ENCODE measurements at regions not wholly inside any gene's neighbourhood (a gene's known extent, or its start where the extent isn't known, plus 50 kb on each side); places are given as distances from the start of the nearest gene placed in this dataset.

DNA sequence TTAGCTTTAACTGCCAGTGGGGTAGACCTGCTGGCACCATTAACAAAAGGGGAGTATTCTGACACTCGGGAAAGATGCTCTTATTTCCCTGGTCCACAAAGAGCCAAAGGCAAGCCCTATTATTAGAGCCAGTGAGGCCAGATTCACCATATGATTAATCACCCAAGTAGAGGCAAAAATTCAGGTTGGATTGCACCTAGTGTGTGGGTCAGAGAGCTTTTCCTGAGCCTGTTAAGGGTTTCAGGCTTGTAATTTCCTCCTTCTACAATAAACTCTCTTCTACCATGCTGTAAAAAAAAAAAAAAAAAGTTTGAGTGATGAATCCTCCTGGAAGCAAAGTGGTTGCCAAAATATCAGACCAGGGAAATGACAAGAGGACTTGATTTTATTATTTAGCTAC is 163.5 kb downstream of the MBL2 start:
- Mint-ChIP-seq H3K27me3 (ENCODE audit: low read depth) (peaks cover 10% of the 10 kb centered on the region), H3K9me3 (no peaks in the 10 kb centered on the region), H3K4me1 (peaks cover 2% of the 10 kb centered on the region), H3K27ac (no peak overlapping the region), H3K36me3 (no peaks in the 10 kb centered on the region), H3K4me3 (no peak overlapping the region)
- no peak for DNase-seq (ENCODE audit: low spot score in 2 of 2, unreplicated experiment in 2 of 2)
- TF ChIP-seq, protein P1, sequence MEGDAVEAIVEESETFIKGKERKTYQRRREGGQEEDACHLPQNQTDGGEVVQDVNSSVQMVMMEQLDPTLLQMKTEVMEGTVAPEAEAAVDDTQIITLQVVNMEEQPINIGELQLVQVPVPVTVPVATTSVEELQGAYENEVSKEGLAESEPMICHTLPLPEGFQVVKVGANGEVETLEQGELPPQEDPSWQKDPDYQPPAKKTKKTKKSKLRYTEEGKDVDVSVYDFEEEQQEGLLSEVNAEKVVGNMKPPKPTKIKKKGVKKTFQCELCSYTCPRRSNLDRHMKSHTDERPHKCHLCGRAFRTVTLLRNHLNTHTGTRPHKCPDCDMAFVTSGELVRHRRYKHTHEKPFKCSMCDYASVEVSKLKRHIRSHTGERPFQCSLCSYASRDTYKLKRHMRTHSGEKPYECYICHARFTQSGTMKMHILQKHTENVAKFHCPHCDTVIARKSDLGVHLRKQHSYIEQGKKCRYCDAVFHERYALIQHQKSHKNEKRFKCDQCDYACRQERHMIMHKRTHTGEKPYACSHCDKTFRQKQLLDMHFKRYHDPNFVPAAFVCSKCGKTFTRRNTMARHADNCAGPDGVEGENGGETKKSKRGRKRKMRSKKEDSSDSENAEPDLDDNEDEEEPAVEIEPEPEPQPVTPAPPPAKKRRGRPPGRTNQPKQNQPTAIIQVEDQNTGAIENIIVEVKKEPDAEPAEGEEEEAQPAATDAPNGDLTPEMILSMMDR (IDR thresholded peaks at IDR 0.05; ENCODE audit: unreplicated experiment), result no peak

DNA sequence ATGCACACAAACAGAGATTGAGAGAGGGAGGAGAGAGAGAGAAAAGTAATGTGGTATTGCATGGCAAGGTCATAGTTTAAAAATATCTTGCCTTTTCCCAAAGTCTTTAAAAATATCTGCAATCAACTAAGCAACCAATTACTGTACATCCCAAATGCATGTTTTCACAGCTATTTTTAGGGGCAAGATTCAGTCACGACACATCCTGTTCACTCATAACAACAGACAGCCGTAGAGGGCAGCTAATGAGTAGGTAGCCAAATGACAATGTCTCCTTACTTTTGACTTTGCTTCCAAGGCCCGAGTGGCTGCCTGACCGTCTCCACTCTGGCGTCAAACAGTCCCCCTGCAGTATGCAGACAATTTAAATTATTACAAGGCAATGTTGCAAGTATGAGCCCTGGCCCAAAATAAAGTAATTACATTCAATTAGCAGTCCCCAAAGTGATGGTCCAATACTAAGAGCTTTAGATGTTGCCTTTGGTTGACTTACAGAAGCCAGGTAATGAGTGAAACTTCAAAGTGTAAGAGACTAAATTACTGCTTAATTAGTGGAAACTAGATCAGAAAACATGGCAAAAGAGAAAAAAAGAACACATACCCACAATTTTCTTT is 162.9 kb downstream of the MBL2 start:
- Mint-ChIP-seq H3K27me3 (ENCODE audit: low read depth) (peaks cover 10% of the 10 kb centered on the region), H3K27ac (no peak overlapping the region), H3K36me3 (no peaks in the 10 kb centered on the region), H3K4me3 (no peak overlapping the region), H3K4me1 (peaks cover 2% of the 10 kb centered on the region), H3K9me3 (no peaks in the 10 kb centered on the region)
- TF ChIP-seq, protein P1 (IDR thresholded peaks at IDR 0.05; ENCODE audit: unreplicated experiment), result no peak
- DNase-seq (ENCODE audit: low spot score in 2 of 2, unreplicated experiment in 2 of 2), result no peak

DNA sequence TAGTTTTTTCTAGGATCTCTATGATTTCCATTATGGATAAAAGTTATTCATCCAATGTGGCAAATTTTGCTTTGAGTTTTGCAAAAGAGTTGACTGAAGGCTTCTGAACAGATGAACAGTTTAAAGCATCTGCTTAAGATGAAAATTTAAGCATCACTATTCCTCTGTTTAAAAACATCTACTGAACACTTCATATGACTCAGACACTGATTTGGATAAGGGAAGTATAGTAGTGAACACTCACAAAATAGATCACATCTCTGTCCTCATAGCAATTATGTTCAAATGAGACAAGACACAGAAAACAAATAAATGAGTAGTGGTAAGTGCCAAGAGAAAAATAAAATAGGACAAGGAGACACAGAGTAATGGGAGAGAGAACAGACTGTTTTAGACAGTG is 157.3 kb downstream of the MBL2 start:
- Mint-ChIP-seq H3K4me3 (no peak overlapping the region), H3K9me3 (no peaks in the 10 kb centered on the region), H3K36me3 (no peaks in the 10 kb centered on the region), H3K4me1 (peaks cover 3% of the 10 kb centered on the region), H3K27me3 (ENCODE audit: low read depth) (peaks cover 10% of the 10 kb centered on the region), H3K27ac (no peak overlapping the region)
- TF ChIP-seq, protein P1 (IDR thresholded peaks at IDR 0.05; ENCODE audit: unreplicated experiment), result no peak
- no peak for DNase-seq (ENCODE audit: low spot score in 2 of 2, unreplicated experiment in 2 of 2)

DNA sequence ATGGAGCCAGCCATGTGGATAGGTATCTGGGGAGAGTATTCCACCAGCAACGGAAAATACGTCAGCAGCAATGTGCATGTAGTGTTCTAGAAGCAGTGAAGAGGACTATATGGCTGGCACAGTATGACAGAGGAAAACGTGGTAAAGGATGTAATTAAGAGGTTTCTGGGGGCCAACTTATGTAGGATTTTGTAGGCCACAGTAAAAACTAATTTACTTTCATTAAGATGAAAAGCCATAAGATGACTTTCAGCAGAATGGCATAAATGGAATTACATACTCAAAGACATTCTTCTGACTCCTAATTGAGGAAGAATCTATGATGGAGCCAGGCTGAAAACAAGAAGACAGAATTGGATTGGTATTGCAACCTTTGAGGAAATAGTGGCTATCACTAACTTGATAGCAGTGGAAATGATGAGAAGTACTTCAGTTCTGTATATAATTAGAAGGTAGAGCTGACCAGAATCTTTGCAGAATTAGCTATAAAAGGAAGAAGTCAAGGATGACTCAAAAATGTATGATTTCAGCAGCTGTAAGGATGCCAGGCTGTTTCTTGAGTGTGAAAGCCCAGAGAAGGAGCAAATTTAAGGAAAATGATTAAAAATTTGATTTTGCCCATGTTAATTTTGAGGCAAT is 156.7 kb downstream of the MBL2 start:
- no peak overlapping the region for H3K4me3 Mint-ChIP-seq
- no peaks in the 10 kb centered on the region for H3K36me3 Mint-ChIP-seq

DNA sequence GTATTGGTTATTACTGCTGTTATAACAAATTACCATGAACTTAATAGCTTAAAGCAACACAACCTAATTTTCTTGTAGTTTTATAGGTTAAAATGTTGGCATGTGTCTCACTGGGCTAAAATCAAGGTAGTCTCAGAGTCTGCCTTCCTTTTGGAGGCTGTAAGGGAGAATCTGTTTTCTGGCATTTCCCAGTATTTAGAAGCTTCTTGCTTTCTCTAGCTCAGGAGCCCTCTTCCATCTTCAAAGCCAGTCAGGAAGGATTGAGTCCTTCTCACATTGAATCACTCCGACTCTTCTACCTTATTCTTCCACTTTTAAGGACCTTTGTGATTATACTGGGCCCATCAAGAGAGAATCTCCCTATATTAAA is 156.2 kb downstream of the MBL2 start:
- H3K27me3 Mint-ChIP-seq (ENCODE audit: low read depth), result peaks cover 10% of the 10 kb centered on the region
- no peak overlapping the region for H3K4me3 Mint-ChIP-seq
- no peaks in the 10 kb centered on the region for H3K36me3 Mint-ChIP-seq
- no peak for DNase-seq (ENCODE audit: low spot score in 2 of 2, unreplicated experiment in 2 of 2)
- TF ChIP-seq, protein P1 (IDR thresholded peaks at IDR 0.05; ENCODE audit: unreplicated experiment), result no peak
- H3K27ac Mint-ChIP-seq, result no peak overlapping the region
- H3K4me1 Mint-ChIP-seq, result peaks cover 13% of the 10 kb centered on the region
- no peaks in the 10 kb centered on the region for H3K9me3 Mint-ChIP-seq

More for the DNA sequence above, 156.7 kb downstream of the MBL2 start:
- peaks cover 8% of the 10 kb centered on the region for H3K4me1 Mint-ChIP-seq
- no peaks in the 10 kb centered on the region for H3K9me3 Mint-ChIP-seq
- H3K27me3 Mint-ChIP-seq (ENCODE audit: low read depth), result peaks cover 10% of the 10 kb centered on the region
- DNase-seq (ENCODE audit: low spot score in 2 of 2, unreplicated experiment in 2 of 2), result no peak
- TF ChIP-seq, protein P1 (IDR thresholded peaks at IDR 0.05; ENCODE audit: unreplicated experiment), result no peak
- H3K27ac Mint-ChIP-seq, result no peak overlapping the region

All from mesothelial cell of epicardium (in vitro differentiated cells).